ENCODE measurements at regions not wholly inside any gene's neighbourhood (a gene's known extent, or its start where the extent isn't known, plus 50 kb on each side); places are given as distances from the start of the nearest gene placed in this dataset.

DNA sequence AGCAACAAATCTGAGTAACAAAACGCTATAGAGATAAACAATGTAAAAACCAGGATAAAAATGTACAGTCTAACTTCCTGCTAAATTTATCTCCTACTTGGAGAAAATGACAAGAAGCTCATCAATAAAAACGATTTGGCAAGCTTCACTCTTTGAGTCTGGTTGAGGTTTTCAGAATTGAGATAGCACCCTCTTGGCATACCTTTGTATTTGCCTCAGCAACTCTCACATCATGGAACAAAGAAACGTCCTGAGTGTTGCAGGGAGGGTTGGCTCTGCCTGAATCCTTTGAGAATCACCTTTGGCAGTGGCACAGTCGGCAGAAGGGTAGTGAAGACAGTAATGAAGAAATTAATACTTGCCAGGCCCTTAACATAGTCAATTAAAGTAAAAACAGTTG lies 430.6 kb downstream of the GRB14 start:
- H3K9me1 ChIP-seq (replicated peaks; ENCODE audit: control insufficient read depth, extremely low read depth, insufficient read depth, low read length): no peaks in the 10 kb centered on the region
- no peaks in the 10 kb centered on the region for H4K20me1 ChIP-seq (replicated peaks; ENCODE audit: control insufficient read depth, extremely low read depth, insufficient read depth, low read length)
- H3K4me1 ChIP-seq (ENCODE audit: control insufficient read depth, extremely low read depth, insufficient read depth, low read length): no peaks in the 10 kb centered on the region
- POLR2A ChIA-PET: no interaction called here
- H3K27ac ChIP-seq (ENCODE audit: insufficient read depth, low read depth, low read length): no peak overlapping the region
- H3K4me2 ChIP-seq (ENCODE audit: insufficient read depth, low read length): no peak overlapping the region
- dilution Hi-C loops (cut with MboI; ENCODE audit: extremely low pct_ligation_motif_present, low sequenced_read_pairs): no loop called here
- H3K9me3 ChIP-seq (replicated peaks; ENCODE audit: control insufficient read depth, insufficient read depth, low read length): no peaks in the 10 kb centered on the region
- H2AFZ ChIP-seq (ENCODE audit: low read depth, low read length): no peak overlapping the region
- H3K36me3 ChIP-seq (ENCODE audit: control insufficient read depth in 2 of 2, extremely low read depth in 1 of 2, insufficient read depth in 2 of 2, low read length in 2 of 2): no peaks in the 10 kb centered on the region
- no peaks in the 10 kb centered on the region for H3K79me2 ChIP-seq (ENCODE audit: control insufficient read depth, insufficient read depth, low read length)
- intact Hi-C loops (cut with micrococcal nuclease): no loop called here
- DNase-seq (ENCODE audit: low read depth, low spot score) (no peak), FAIRE-seq (no peak)
- TF ChIP-seq POLR2AphosphoS5 (IDR thresholded peaks at IDR 0.05; ENCODE audit: insufficient read depth, low read depth, low read length) (no peak), GATA2 (IDR thresholded peaks at IDR 0.05; ENCODE audit: insufficient read depth, insufficient read length, low read depth, low read length) (no peak), POLR2A (IDR thresholded peaks at IDR 0.05; ENCODE audit: low read depth, low read length) (no peak), JUN (IDR thresholded peaks at IDR 0.05; ENCODE audit: borderline replicate concordance, insufficient read depth, insufficient read length, low read depth) (no peak), FOS (IDR thresholded peaks at IDR 0.05; ENCODE audit: borderline replicate concordance, insufficient read depth, low read length) (no peak), MYC (IDR thresholded peaks at IDR 0.05; ENCODE audit: low read depth, low read length) (no peak), EZH2 (IDR thresholded peaks at IDR 0.05; ENCODE audit: borderline replicate concordance, low read depth, low read length, severe bottlenecking) (no peak)
- TF ChIP-seq, protein P1, sequence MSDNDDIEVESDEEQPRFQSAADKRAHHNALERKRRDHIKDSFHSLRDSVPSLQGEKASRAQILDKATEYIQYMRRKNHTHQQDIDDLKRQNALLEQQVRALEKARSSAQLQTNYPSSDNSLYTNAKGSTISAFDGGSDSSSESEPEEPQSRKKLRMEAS (IDR thresholded peaks at IDR 0.05; ENCODE audit: insufficient read depth, insufficient read length): no peak
- TF ChIP-seq, protein P2, sequence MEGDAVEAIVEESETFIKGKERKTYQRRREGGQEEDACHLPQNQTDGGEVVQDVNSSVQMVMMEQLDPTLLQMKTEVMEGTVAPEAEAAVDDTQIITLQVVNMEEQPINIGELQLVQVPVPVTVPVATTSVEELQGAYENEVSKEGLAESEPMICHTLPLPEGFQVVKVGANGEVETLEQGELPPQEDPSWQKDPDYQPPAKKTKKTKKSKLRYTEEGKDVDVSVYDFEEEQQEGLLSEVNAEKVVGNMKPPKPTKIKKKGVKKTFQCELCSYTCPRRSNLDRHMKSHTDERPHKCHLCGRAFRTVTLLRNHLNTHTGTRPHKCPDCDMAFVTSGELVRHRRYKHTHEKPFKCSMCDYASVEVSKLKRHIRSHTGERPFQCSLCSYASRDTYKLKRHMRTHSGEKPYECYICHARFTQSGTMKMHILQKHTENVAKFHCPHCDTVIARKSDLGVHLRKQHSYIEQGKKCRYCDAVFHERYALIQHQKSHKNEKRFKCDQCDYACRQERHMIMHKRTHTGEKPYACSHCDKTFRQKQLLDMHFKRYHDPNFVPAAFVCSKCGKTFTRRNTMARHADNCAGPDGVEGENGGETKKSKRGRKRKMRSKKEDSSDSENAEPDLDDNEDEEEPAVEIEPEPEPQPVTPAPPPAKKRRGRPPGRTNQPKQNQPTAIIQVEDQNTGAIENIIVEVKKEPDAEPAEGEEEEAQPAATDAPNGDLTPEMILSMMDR (IDR thresholded peaks at IDR 0.05; ENCODE audit: extremely low read depth in 1 of 2, insufficient read depth in 1 of 2, low read depth in 1 of 2, low read length in 2 of 2): no peak
- no TSS peak for BruUV-seq (replicated peaks)
- H3K27me3 ChIP-seq (ENCODE audit: control insufficient read depth in 2 of 2, insufficient read depth in 2 of 2, low read length in 2 of 2): no peaks in the 10 kb centered on the region
- CTCF ChIA-PET: interaction anchor here (1.0 kb wide), 1 partner anchor 1008 kb away, joined by 3 read pairs; no protein-coding TSS in a partner anchor
- H3K9ac ChIP-seq (replicated peaks; ENCODE audit: extremely low read depth, insufficient read depth, low read length): no peak overlapping the region
- no peak overlapping the region for H3K4me3 ChIP-seq (replicated peaks in 1 of 3; ENCODE audit: insufficient read depth in 1 of 3, low read depth in 1 of 3, low read length in 3 of 3)

All from endothelial cell of umbilical vein (primary cell).